GM19043 (cell line): ENCODE measurements at regions not wholly inside any gene's neighbourhood (a gene's known extent, or its start where the extent isn't known, plus 50 kb on each side); places are given as distances from the start of the nearest gene placed in this dataset.

Source experiments
- ATAC-seq: cut with Tn5 transposase; IDR thresholded peaks from one replicate; pipeline ENCODE4 v1.9.1; 2021; ENCODE audit warnings: low read depth; ENCODE audit not compliant: unreplicated experiment

- ATAC-seq: no peak
Observed at GRCh38 chr1:238171985-238172384, 281.3 kb upstream of the ZP4 start.

GRCh38 chr1:238161955-238162354 lies 271.2 kb upstream of the ZP4 start:
- ATAC-seq: no peak

GRCh38 chr1:238153939-238154338 lies 263.2 kb upstream of the ZP4 start:
- no peak for ATAC-seq

GRCh38 chr1:238153253-238153652 lies 262.5 kb upstream of the ZP4 start:
- ATAC-seq: no peak

GRCh38 chr1:238152119-238152518 lies 261.4 kb upstream of the ZP4 start:
- no peak for ATAC-seq

GRCh38 chr1:238143038-238143437 lies 252.3 kb upstream of the ZP4 start:
- no peak for ATAC-seq

- no peak for ATAC-seq
Observed at GRCh38 chr1:238141353-238141752, 250.6 kb upstream of the ZP4 start.

GRCh38 chr1:238139713-238140112 lies 249.0 kb upstream of the ZP4 start:
- ATAC-seq: no peak

- no peak for ATAC-seq
Observed at GRCh38 chr1:238138059-238138626, 247.4 kb upstream of the ZP4 start.

- no peak for ATAC-seq
Observed at GRCh38 chr1:238135708-238136664, 245.3 kb upstream of the ZP4 start.

- no peak for ATAC-seq
Observed at GRCh38 chr1:238129677-238130076, 239.0 kb upstream of the ZP4 start.

- no peak for ATAC-seq
Observed at GRCh38 chr1:238123201-238123600, 232.5 kb upstream of the ZP4 start.

- ATAC-seq: no peak
Observed at GRCh38 chr1:238119861-238120260, 229.1 kb upstream of the ZP4 start.

GRCh38 chr1:238119060-238119459 lies 228.3 kb upstream of the ZP4 start:
- ATAC-seq: no peak

GRCh38 chr1:238115852-238116251 lies 225.1 kb upstream of the ZP4 start:
- ATAC-seq: no peak

GRCh38 chr1:238112952-238113621 lies 222.4 kb upstream of the ZP4 start:
- no peak for ATAC-seq

- no peak for ATAC-seq
Observed at GRCh38 chr1:238111516-238111915, 220.8 kb upstream of the ZP4 start.

- ATAC-seq: no peak
Observed at GRCh38 chr1:238111081-238111480, 220.4 kb upstream of the ZP4 start.

GRCh38 chr1:238108417-238108816 lies 217.7 kb upstream of the ZP4 start:
- no peak for ATAC-seq

- ATAC-seq: no peak
Observed at GRCh38 chr1:238107322-238107721, 216.6 kb upstream of the ZP4 start.

GRCh38 chr1:238104752-238105151 lies 214.0 kb upstream of the ZP4 start:
- no peak for ATAC-seq
